Hypothalamus (tissue), 51 donors: ENCODE measurements at regions not wholly inside any gene's neighbourhood (a gene's known extent, or its start where the extent isn't known, plus 50 kb on each side); places are given as distances from the start of the nearest gene placed in this dataset.
"Not testable (repeated sequence)": the region's sequence is repeated elsewhere in the genome, so short reads cannot be mapped to it uniquely, and the experiment has no call there.

ENCODE experiments used
- DNase-seq, 51 donors: peaks; one replicate each; lab custom pipeline; 2025; lab: John Stamatoyannopoulos, UW

DNA sequence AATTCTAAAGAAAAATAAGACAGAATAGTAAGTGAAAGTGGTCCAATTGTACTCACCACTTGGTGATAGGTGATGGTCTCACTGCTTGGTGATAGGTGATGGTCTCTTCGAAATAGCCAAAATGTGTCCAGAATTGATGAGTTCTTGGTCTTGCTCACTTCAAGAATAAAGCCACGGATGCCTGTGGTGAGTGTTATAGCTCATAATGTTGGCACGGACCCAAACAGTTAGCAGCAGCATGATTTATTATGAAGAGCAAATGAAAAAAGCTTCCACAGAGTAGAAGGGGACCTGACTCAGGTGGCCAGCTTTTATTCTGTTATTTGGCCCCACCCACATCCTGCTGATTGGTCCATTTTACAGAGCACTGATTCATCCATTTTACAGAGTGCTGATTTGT is 272.6 kb downstream of the RPS4Y2 start:
- no peak for DNase-seq

DNA sequence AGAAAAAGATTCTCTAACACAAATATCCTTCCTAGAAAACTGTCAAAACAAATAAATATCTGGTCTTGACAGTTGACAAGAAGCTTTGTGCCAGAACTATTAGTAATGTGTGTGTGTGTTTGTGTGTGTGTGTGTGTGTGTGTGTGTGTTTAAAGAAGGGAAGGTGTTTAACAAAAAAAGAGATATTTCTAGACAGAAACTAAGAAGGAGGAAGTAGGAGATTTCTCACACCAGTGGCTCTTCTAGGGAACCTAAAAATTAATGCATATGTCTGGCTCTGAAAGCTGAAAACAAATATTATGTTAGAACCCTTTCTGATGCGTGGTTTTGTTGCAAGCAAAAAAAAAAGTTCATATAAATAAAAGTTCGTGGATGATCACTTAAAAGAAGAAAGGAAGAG is 277.5 kb downstream of the RPS4Y2 start:
- no peak for DNase-seq

DNA sequence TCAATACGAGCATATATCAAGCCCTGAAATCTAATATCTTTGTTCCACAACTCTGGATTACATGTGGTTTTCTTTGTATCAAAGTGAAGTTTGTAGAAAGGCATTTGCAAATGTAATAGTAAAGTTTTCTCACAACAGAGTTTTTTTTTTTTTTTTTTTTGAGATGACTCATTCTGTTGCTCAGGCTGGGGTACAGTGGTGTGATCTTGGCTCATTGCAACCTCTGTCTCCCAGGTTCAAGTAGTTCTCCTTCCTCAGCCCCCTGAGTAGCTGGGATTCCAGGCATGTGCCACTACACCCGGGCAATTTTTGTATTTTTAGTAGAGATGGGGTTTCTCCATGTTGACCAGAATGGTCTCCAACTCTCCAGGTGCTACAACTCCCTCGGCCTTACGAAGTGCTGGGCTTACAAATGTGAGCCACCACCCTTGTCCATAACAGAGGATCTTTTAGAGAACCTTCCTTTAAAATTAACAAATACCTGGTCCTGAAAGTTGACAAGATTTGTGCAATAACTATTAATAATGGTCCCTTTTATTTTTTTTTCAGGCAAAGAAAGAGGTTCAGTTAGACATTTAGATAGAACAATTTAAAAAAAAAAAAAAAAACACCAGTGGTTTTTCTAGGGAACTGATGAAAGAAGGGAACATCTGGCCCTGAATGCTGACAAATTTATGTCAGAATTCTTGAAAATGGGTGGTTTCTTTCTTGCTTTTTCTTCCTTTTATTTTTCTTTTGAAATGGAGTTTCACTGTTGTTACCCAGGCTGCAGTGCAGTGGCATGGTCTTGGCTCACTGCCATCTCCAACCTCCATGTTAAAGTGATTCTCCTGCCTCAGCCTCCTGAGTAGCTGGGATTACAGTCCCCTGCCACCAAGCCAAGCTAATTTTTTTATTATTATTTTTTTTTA is 278.5 kb downstream of the RPS4Y2 start:
- no peak for DNase-seq

DNA sequence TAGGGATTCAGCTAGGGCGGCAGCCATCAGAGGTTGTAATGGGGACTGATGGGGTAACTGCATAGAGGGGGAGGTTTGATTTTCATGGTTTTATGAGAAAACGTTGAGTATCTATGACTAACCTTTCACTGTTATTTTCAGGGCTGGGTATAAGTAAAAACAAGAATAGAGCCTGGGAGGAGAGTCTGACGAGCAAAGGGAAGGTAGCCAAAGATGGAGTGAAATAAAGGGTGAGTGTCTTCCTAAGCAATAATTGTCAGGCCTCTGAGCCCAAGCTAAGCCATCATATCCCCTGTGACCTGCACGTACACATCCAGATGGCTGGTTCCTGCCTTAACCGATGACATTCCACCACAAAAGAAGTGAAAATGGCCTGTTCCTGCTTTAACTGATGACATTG is 281.5 kb downstream of the RPS4Y2 start:
- not testable (repeated sequence) for DNase-seq

DNA sequence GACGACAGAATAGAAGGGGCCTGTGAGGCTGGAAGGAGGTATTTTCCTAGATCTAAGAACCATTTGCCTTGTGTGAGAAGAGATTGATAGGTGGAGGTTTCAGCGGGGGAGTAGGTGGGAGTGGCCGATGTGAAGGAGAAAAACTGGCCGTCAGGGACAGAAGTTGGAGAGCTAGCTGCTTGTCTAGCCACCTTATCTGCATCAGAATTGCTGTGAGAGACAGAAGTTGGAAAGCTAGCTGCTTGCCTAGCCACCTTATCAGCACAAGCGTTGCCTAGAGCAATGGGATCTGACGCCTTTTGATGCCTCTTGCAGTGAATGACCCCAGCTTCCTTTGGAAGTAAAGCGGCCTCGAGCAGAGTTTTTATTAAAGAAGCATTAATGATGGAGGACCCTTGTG is 283.9 kb downstream of the RPS4Y2 start:
- DNase-seq: no peak

DNA sequence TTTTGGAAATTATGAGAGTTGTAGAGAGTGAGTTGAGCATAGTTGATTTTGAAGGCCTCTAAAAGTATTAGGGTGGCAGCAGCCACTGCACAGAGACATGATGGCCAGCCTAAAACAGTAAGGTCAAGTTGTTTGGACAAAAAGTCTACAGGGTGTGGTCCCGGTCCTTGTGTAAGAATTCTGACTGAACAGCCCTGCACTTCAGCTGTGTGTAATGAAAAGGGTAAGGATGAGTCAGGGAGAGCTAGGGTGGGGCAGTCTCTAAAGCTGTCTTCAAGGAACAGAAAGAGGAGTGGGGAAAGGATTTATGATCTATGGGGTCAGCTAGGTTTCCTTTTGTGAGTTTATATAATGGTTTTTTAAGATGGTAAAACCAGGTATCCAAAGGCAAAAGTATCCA is 284.8 kb downstream of the RPS4Y2 start:
- not testable (repeated sequence) for DNase-seq

DNA sequence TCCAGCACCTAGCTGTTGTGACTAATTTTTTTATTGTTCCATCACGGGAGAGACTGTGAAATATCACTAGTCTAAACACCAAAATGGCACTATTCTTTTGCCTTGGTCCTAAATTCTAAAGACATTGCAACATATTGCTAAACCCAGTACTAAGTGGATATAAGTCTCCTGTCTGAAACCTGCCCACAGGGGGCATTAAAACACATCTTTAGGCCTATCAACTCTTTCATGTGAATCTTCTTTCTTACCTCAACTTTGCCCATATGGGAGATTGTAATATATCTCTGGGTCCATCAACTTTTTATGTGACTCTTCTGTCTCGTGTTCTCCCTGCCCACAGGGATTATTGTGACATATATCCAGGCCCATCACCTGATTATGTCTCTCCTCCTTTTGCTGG is 317.2 kb downstream of the RPS4Y2 start:
- no peak for DNase-seq

DNA sequence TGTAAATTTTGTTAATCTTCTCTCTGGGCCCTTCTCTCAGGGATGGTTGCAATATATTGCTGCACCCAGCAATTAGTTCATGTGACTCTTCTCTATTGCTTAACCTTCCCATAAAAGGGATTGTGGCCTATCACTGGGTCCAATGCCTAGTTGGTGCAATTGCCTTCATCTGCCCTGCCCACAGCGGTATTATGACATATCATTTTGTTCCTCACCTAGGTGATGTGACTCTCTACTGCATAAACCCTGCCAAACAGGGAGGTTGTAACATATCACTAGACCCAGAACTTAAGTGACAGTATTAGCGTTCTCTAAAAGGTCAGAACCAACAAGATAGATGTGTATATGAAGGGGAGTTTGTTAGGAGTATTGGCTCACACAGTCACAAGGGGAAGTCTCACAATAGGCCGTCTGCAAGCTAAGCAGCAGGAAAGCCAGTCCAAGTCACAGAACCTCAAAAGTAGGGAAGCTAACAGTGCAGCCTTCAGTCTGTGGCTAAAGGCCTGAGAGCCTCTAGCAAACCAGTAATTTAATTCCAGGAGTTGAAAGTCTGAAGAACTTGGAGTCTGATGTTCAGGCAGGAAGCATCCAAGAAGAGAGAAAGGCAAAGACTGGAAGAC is 317.8 kb downstream of the RPS4Y2 start:
- no peak for DNase-seq

DNA sequence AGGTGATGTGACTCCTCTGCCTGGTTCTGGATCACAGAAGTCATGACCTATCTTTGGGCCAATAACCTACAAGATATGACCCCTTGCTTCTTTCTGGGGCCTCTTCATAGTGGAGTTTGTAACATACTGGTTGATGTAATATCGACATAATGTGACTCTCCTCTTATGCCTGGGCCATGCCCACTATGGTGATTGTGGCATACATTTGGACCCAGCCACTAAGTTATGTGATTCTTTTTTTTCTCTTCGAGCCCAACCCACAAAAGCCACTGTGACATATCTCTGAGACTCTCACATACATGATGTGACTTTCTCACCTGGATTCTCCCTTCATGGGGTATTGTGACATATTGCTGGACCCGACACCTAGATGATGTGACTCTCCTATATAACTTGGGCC is 319.8 kb downstream of the RPS4Y2 start:
- DNase-seq: no peak

DNA sequence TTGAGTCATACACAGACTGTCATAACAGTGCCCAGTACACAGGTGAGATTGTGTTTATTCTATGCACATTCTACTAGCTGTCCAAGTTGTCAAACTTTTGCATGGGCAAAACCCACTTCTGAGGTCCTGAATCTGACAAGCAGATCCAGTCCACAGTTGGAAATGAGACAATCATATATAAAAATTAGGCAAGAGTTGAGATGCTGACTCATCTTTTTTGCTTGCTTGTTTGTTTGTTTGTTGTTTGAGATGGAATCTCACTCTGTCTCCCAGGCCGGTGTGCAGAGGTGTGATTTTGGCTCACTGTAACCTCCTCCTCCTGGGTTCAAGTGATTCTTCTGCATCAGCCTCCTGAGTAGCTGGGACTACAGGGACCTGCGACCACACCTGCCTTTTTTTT is 323.8 kb downstream of the RPS4Y2 start:
- DNase-seq: no peak

DNA sequence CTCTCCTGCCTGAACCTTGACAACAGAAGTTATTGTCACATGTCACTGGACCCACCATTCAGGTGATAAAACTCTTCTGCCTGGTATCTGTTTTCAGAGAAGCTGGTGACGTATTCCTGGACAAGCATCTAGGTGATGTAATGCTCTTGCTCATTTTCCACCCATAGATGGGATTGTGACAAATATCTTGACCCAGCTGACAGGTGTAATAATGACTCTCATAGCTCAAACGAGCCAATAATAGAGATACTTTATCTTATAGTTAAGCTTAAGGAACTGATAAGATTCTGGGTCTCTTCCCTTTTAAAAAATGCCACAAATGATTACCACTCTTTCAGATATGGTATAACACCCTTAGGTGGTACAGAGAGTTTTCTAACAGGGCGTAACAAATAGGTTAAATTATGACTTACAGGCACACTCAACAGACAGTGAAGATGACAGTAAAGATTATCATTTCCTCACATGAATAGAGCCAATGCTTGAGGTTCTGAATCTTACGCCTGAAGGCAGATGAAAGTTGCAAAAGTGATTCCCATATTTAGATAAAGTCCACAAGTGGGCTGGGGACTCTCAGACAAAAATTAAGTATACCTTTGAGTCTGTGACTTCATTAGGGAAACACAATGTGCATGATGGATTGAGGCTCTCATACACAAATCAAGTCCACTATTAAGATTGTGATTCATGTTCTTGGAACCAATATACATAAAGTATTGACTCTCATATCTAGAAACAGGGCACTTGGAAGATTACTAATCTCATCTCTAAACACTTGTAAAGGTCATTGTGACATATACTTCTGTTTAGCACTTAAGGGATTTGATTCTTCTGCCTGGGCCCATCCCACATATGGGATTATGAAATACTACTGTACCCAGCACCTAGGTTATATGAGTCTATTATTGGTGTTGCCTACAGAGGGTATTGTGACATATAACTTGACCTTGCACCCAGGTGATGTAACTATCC is 326.0 kb downstream of the RPS4Y2 start:
- no peak for DNase-seq

DNA sequence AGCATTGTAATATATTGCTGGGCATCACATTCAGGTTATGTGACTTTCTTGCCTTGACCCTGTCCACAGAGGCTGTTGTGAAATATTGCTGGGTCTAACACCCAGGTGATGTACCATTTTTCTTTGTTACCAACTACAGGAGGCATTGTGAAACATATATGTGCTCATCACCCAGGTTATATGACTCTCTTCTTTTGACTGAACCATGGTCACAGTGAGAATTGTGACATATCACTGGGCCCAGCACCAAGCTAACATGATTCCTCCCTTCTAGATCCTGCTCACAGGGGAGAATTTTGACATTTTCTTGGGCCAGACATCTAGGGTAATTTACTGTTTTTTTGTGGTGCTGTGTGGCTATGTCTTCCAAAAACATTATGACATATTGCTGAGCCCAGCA is 326.7 kb downstream of the RPS4Y2 start:
- no peak for DNase-seq

DNA sequence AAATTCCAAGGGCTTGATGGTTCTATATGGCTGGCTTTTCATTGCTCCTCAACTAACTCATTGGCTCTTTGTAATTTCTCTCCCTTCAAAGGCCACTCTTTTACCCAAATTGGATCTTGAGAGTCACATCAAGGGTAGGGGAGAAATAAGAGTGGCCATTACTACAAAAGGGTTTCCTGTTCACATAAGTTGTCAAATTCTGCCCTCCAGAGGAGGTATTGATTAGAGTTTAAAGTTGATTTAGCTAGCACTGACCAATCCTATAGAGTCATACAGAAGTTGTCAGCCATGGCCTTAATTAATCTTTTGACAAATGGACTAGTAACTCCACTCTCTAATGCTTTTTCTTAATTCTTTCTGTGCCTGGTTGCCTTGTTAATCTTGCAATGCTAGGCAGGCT is 336.0 kb downstream of the RPS4Y2 start:
- no peak for DNase-seq

DNA sequence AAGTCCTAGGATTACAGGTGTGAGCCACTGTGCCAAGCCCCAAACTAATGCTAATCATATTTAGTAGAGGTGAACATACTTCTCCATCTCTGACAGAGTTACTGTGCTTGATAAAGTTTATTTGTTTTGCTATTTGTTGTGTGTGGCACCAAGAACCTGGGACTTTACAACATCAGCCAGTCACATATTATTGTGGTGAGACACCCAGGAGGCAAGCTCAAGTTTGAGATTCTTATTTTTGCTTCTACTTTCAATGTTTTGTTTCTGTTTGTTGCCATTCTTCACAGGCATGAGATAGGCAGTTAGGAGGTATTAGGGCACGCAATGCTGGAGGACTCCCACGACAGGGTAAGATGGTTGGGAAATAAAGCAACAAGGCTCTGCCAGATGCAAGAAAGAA is 346.6 kb downstream of the RPS4Y2 start:
- DNase-seq: no peak

DNA sequence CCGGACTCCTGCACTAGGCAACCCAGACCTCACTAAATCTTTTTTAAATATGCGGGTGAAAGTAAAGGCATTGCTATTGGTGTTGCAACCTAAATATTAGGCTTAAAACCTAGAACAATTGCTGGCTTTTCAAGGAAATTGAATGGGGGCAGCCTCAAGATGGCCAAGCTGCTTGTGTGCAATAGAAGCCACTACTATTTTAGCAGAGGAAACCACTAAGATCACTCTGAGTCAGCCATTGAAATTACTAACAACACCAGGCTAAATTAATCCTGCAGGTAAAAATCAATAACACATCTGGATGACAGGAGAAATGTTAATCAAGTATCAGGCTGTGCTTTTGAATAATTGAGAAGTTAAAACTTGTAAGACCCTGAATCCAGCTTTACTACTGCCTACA is 348.0 kb downstream of the RPS4Y2 start:
- DNase-seq: no peak

DNA sequence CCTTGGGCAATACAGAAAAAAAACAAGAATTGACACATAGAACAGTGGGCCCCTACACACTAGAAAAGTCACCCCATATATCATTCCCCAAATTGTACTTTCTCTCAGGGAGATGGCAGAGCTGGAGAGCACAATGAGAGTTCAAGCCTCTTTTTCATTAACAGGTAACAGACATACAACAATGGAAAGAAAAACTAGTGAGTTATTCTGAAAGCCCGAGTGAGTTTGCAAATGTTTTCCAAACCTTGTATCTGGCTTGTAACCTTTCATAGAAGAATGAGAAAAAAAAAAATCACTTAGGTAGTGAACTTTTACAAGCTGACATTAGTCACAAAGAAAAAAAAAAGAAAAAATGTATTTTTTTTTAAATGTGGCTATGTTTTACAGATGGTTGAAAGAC is 349.6 kb downstream of the RPS4Y2 start:
- DNase-seq: no peak

DNA sequence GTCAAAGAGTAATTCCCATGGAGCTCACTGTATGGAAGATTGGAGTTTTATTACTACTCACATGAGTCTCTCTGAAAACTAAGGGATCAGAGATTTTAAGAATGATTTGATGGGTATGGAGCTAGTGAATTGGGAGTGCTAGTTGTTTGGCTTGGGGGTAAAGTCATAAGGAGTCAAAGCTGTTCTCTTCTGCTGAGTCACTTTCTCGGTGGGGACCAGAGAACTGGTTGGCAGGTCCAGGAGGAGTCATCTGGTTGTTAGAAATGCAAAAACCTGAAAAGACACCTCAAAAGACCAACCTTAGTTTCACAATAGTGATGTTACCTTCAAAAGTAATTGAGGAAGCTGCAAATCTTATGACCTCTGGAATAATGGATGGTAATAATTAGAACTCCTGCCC is 355.4 kb downstream of the RPS4Y2 start:
- DNase-seq: no peak

DNA sequence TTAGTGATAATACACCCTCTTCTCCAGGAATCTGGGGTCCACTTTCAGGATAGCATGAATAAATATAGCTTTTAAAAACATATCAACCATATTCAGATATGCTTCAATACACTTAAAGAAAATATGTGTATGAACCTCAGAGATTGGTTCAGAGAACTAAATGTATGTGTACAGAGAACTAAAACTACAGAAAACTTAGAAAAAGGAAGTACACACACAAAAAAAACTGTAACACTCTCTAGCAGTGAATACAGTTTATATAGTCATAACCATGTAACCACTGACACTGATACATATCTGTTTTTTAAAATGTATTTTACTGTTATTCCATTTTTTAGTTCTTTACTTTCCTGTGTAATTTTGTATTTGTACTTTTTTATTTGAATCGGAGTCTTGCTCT is 365.2 kb downstream of the RPS4Y2 start:
- no peak for DNase-seq

DNA sequence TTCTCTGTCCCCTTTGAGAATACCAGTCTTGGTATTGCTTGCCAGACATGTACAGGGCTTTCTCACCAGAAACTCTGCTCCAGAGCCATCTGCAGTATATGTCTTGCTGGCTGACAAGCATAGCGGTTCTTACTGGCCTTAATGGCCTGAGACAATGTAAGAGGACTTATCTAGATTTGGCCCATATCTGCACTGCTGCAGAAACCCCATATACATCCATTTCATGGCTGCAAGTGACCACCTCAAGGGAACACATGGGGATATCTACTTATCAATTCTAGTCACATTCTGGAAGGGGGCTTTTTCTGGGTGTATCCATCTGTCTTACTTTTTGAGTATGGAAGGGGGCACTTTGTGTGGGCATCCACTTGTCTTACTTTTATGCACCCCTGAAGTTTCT is 375.5 kb upstream of the RBMY1B start:
- DNase-seq: no peak

DNA sequence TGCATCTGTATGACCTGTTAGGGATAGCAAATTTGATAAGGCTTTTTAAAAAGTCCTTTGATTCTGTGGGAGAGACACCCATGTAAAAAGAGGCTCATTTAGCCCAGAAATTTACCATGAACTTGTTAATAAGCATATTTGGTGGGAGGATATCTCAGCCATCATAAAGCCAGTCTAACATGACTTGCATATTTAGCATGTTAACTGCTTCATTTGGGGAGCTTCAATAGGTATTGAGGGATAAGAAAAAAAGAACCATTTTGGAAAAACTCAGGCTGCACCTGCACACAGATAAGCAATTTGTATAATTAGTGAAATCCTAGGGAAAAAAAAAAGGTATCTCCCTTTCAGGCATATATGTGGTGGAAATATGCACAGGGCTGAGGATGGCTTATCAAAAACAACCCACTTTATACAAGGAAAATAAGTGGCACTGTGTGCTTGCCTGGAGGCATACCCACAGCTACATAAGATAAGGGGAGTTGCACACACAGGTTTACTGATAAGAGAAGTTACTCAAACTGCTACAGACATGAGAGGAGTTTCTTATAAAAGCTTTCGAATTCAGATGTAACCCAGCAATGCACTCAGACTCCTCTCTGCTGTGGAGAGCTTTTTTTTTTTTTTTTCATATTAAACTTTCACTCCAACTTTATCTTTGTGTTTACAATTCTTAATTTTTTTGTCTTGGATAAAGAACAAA is 372.9 kb upstream of the RBMY1B start:
- no peak for DNase-seq

DNA sequence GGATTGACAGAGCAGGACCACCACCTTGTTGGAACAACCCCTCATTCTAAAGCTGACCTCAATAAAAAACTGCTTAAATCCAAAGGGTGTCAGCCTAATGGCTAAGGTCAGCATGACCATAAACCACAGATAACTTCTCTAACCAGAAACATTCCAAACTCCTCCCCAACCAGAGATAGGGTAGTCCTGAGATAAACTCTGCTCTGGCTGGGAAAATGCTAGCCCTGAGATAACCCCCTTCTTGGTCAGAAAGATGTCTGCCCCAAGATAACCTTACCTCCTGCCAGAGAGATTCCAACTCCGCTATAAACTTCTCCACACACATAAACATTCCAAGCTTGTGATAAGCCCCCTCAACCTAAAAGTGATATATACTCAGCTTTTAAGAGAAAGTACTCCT is 364.8 kb upstream of the RBMY1B start:
- no peak for DNase-seq
